Esophagus muscularis mucosa (tissue), 3 donors: ENCODE measurements at regions not wholly inside any gene's neighbourhood (a gene's known extent, or its start where the extent isn't known, plus 50 kb on each side); places are given as distances from the start of the nearest gene placed in this dataset.

Experiments used
- CTCF ChIP-seq, 3 experiments: fragments of 200-600 bp in 2 of 3; fragments of 450-650 bp in 1 of 3; sonication (generic) in 2 of 3; IDR thresholded peaks; one replicate each; pipeline ENCODE4 v1.5.1; 2017 to 2019; ENCODE audit warnings: antibody characterized with exemption in 3 of 3, mild to moderate bottlenecking in 2 of 3, moderate library complexity in 1 of 3
- POLR2AphosphoS5 ChIP-seq, 2 donors: sonication (generic); formaldehyde crosslinking; IDR thresholded peaks; one replicate each; pipeline ENCODE4 v1.6.1; 2017; ENCODE audit warnings: antibody characterized with exemption in 2 of 2

- TF ChIP-seq CTCF (IDR thresholded peaks at IDR 0.05) (no peak), POLR2AphosphoS5 (IDR thresholded peaks at IDR 0.05) (no peak)
These were observed 459.8 kb downstream of the METTL4 start for GRCh38 chr18:2111456-2111855.
